ENCODE measurements at regions not wholly inside any gene's neighbourhood (a gene's known extent, or its start where the extent isn't known, plus 50 kb on each side); places are given as distances from the start of the nearest gene placed in this dataset.

- no peak for TF ChIP-seq CTCF (IDR thresholded peaks at IDR 0.05; ENCODE audit: unreplicated experiment)
- Mint-ChIP-seq H3K9me3 (ENCODE audit: low read depth, unreplicated experiment) (no peaks in the 10 kb centered on the region), H3K27ac (ENCODE audit: unreplicated experiment) (peak overlapping the region; percentile 27), H3K36me3 (ENCODE audit: insufficient read depth, unreplicated experiment) (no peaks in the 10 kb centered on the region), H3K4me1 (ENCODE audit: low read depth, unreplicated experiment) (peaks cover 28% of the 10 kb centered on the region), H3K4me3 (ENCODE audit: low read depth, unreplicated experiment) (peak overlapping the region; percentile 7), H3K27me3 (ENCODE audit: unreplicated experiment) (no peaks in the 10 kb centered on the region)
- DNase-seq = peak; percentile 28
- CTCF ChIA-PET = interaction anchor here (0.6 to 1.3 kb wide), 4 partner anchors 11 to 144 kb away, joined by 3 to 4 read pairs (median 3); no protein-coding TSS in a partner anchor
- intact Hi-C loops (cut with micrococcal nuclease; ENCODE audit: unreplicated experiment) = loop anchor here (2.0 kb wide), 1 partner anchor 56 kb away; no protein-coding TSS in a partner anchor
- no TSS peak for BruUV-seq (replicated peaks)
These were observed 238.2 kb upstream of the NEBL start for GRCh38 chr10:21135023-21135931.

- CTCF ChIA-PET = interaction anchor here (0.8 to 1.3 kb wide), 2 partner anchors 10 to 51 kb away, joined by 3 to 4 read pairs; no protein-coding TSS in a partner anchor
- Mint-ChIP-seq H3K36me3 (ENCODE audit: insufficient read depth, unreplicated experiment) (no peaks in the 10 kb centered on the region), H3K27me3 (ENCODE audit: unreplicated experiment) (no peaks in the 10 kb centered on the region), H3K9me3 (ENCODE audit: low read depth, unreplicated experiment) (no peaks in the 10 kb centered on the region), H3K4me1 (ENCODE audit: low read depth, unreplicated experiment) (peaks cover 34% of the 10 kb centered on the region), H3K4me3 (ENCODE audit: low read depth, unreplicated experiment) (peak overlapping the region; percentile 7), H3K27ac (ENCODE audit: unreplicated experiment) (peak overlapping the region; percentile 27)
- BruUV-seq (replicated peaks) = no TSS peak
- DNase-seq = no peak
- no peak for TF ChIP-seq CTCF (IDR thresholded peaks at IDR 0.05; ENCODE audit: unreplicated experiment)
- intact Hi-C loops (cut with micrococcal nuclease; ENCODE audit: unreplicated experiment) = loop anchor here (2.0 kb wide), 1 partner anchor 56 kb away; no protein-coding TSS in a partner anchor
These were observed 237.5 kb upstream of the NEBL start for GRCh38 chr10:21134645-21135022.

DNA sequence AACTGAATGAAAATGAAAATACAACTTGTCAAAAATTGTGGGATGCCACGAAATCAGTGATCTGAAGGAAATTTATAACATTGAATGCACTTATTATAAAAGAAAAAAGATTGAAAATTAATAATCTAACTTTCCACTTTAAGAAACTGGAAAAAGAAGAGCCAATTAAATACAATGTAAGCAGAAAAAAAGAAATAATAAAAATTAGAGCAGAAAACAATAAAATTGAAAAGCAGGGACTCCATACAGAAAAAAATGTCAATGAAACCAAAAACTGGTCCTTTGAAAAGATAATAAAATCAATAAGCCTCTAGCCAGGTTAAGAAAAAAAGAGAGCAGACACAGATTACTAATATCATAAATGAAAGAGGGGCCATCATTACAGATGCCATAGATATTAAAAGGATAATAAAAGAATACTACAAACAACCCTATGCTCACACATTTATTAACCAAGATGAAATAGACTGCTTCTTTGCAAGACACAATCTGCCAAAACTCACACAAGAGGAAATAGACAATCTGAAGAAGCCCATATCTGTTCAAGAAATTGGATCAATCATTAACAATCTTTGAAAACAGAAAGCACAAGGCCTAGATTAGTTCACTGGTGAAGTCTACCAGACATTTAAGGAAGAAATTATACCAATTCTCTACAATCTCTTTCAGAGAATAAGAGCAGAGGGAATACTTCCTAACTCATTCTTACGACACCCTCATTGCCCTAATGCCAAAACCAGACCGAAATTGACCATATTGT lies 233.8 kb upstream of the NEBL start:
- TF ChIP-seq CTCF (IDR thresholded peaks at IDR 0.05; ENCODE audit: unreplicated experiment) = no peak
- Mint-ChIP-seq H3K27ac (ENCODE audit: unreplicated experiment) (peak overlapping the region; percentile 1), H3K27me3 (ENCODE audit: unreplicated experiment) (no peaks in the 10 kb centered on the region), H3K4me3 (ENCODE audit: low read depth, unreplicated experiment) (no peak overlapping the region), H3K4me1 (ENCODE audit: low read depth, unreplicated experiment) (peaks cover 35% of the 10 kb centered on the region), H3K9me3 (ENCODE audit: low read depth, unreplicated experiment) (no peaks in the 10 kb centered on the region), H3K36me3 (ENCODE audit: insufficient read depth, unreplicated experiment) (no peaks in the 10 kb centered on the region)
- intact Hi-C loops (cut with micrococcal nuclease; ENCODE audit: unreplicated experiment) = no loop called here
- BruUV-seq (replicated peaks) = no TSS peak
- DNase-seq = no peak
- CTCF ChIA-PET = no interaction called here

GRCh38 chr10:21130108-21130507 lies 233.0 kb upstream of the NEBL start:
- peaks cover 30% of the 10 kb centered on the region for H3K4me1 Mint-ChIP-seq (ENCODE audit: low read depth, unreplicated experiment)

More at GRCh38 chr10:21130108-21130507, 233.0 kb upstream of the NEBL start:
- intact Hi-C loops (cut with micrococcal nuclease; ENCODE audit: unreplicated experiment) = no loop called here
- no peak for TF ChIP-seq CTCF (IDR thresholded peaks at IDR 0.05; ENCODE audit: unreplicated experiment)
- DNase-seq = no peak
- CTCF ChIA-PET = no interaction called here
- Mint-ChIP-seq H3K4me3 (ENCODE audit: low read depth, unreplicated experiment) (no peak overlapping the region), H3K9me3 (ENCODE audit: low read depth, unreplicated experiment) (no peaks in the 10 kb centered on the region), H3K36me3 (ENCODE audit: insufficient read depth, unreplicated experiment) (no peaks in the 10 kb centered on the region), H3K27ac (ENCODE audit: unreplicated experiment) (no peak overlapping the region), H3K27me3 (ENCODE audit: unreplicated experiment) (no peaks in the 10 kb centered on the region)
- BruUV-seq (replicated peaks) = no TSS peak
